NT2/D1 (cell line): ENCODE measurements at regions not wholly inside any gene's neighbourhood (a gene's known extent, or its start where the extent isn't known, plus 50 kb on each side); places are given as distances from the start of the nearest gene placed in this dataset.
"Not testable (repeated sequence)": the region's sequence is repeated elsewhere in the genome, so short reads cannot be mapped to it uniquely, and the experiment has no call there.

Experiments used
- DNase-seq: peaks from one replicate; pipeline ENCODE4 v3.0.0-alpha.2; 2011; ENCODE audit warnings: low read depth, low spot score
- H3K27me3 ChIP-seq: 2 replicates; pipeline ENCODE4 v1.6.0; 2011; ENCODE audit warnings: mild to moderate bottlenecking; ENCODE audit not compliant: insufficient read length, insufficient read depth
- H3K36me3 ChIP-seq: 2 replicates; pipeline ENCODE4 v1.6.1; 2011; ENCODE audit warnings: mild to moderate bottlenecking, low read length, mixed read lengths; ENCODE audit not compliant: insufficient read depth, insufficient read length
- H3K4me1 ChIP-seq: 2 replicates; pipeline ENCODE4 v1.5.1; 2011; ENCODE audit not compliant: insufficient read depth, insufficient read length
- H3K4me3 ChIP-seq: 2 replicates; pipeline ENCODE4 v1.5.1; 2011; ENCODE audit warnings: low read depth; ENCODE audit not compliant: insufficient read length
- H3K9ac ChIP-seq: 2 replicates; pipeline ENCODE4 v1.6.0; 2011; ENCODE audit warnings: low read depth; ENCODE audit not compliant: insufficient read length
- H3K9me3 ChIP-seq: 2 replicates; pipeline ENCODE4 v1.5.1; 2011; ENCODE audit warnings: mild to moderate bottlenecking, low read length; ENCODE audit not compliant: insufficient read depth
- SUZ12 ChIP-seq: IDR thresholded peaks from 2 replicates; pipeline ENCODE4 v1.6.1; 2011; ENCODE audit not compliant: insufficient read length, insufficient read depth; ENCODE audit errors: extremely low read depth
- YY1 ChIP-seq: IDR thresholded peaks from 2 replicates; pipeline ENCODE4 v1.6.1; 2011; ENCODE audit not compliant: insufficient read length, insufficient read depth
- ZNF274 ChIP-seq: IDR thresholded peaks from 2 replicates; pipeline ENCODE4 v1.6.1; 2011; ENCODE audit warnings: mild to moderate bottlenecking, low read depth, low read length

DNA sequence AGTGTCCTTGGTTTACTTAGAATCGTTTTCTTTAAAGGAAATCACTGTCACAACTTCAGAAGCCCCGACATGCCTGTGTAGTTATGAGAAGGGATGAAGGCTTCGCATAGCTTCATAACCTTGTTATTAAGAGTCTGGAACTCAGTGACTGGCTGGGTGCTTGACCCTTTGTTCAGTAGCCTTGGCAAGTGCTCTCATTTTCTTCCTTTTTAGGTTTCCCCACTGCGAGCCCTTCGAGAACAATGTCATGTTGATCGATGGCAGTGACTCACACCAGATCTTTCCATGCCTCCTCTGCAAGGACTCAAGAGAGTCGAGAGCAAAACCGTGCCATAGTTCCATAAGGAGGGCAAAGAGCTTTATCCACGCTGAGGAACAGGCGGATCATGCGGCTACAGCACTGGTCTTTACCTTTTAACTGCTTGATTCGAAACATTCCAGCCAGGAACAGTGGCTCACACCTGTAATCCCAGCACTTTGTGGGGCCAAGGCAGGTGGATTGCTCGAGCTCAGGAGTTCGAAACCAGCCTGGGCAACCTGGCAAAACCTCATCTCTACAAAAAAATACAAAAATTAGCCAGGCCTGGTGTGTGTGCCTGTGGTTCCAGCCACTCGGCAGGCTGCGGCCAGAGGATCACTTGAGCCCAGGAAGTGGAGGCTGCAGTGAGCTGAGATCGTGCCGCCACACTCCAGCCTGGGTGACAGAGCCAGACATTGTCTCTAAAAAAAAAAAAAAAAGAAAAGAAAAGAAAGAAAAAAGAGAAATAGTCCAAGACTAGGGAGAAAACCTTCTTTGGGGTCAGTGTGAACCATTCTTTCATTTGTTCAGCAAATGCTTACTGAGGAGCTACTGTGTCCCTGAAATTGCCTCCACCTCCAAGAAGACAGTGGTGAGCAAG, 95.4 kb upstream of the ERRFI1 start:
- H3K27me3 ChIP-seq, result no peaks in the 10 kb centered on the region
- H3K4me3 ChIP-seq, result no peak overlapping the region
- DNase-seq, result no peak
- H3K9me3 ChIP-seq, result peaks cover 11% of the 10 kb centered on the region
- H3K9ac ChIP-seq, result no peak overlapping the region
- no peak for TF ChIP-seq ZNF274
- no peak for TF ChIP-seq YY1
- no peak for TF ChIP-seq SUZ12
- H3K36me3 ChIP-seq, result no peaks in the 10 kb centered on the region
- H3K4me1 ChIP-seq, result peaks cover 5% of the 10 kb centered on the region

DNA sequence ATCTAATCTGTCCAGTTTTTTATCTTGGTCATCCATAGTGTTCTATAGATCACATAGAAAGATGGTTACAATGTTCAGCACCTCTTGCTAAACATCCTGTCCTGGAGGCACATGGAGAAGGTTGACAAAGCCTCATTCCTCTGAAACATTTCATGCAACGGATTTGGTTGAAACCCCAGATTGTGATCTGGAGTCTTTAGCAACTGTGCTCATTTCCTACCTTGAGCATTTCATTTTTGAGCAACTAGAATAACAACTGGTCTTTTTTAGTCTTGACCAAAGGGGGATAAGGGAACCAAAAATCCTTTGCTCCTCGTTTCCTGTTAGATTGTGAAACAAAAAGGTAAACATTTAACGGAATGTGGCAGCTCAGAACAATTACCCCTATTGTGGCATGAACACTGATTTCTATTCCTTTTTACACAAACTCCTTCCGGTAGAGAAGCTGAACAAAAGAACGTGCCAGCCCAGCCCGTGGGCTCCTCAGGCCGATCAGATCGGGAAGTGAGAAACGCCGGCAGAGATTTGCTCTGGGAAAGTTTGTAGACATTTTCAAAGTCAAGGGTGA, 94.7 kb upstream of the ERRFI1 start:
- Histone ChIP-seq H3K36me3 (no peaks in the 10 kb centered on the region), H3K9ac (no peak overlapping the region), H3K27me3 (no peaks in the 10 kb centered on the region), H3K4me1 (peaks cover 5% of the 10 kb centered on the region), H3K9me3 (peaks cover 11% of the 10 kb centered on the region), H3K4me3 (no peak overlapping the region)
- no peak for DNase-seq
- TF ChIP-seq ZNF274 (no peak), YY1 (no peak), SUZ12 (no peak)

DNA sequence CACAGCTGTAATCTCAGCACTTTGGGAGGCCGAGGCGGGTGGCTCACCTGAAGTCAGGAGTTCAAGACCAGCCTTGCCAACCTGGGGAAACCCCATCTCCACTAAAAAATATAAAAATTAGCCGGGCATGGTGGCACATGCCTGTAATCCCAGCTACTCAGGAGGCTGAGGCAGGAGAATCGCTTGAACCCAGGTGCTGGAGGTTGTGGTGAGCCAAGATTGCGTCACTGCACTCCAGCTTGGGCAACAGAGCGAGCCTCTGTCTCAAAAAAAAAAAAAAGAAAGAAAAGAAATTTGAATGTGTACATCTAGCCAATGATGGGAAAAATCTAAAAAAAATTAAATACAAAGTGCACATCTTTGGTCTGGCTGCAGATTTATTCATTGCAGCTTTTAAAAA, 92.6 kb upstream of the ERRFI1 start:
- not testable (repeated sequence) for H3K36me3 ChIP-seq, DNase-seq, H3K27me3 ChIP-seq, H3K9me3 ChIP-seq, H3K4me3 ChIP-seq, H3K4me1 ChIP-seq, H3K9ac ChIP-seq

DNA sequence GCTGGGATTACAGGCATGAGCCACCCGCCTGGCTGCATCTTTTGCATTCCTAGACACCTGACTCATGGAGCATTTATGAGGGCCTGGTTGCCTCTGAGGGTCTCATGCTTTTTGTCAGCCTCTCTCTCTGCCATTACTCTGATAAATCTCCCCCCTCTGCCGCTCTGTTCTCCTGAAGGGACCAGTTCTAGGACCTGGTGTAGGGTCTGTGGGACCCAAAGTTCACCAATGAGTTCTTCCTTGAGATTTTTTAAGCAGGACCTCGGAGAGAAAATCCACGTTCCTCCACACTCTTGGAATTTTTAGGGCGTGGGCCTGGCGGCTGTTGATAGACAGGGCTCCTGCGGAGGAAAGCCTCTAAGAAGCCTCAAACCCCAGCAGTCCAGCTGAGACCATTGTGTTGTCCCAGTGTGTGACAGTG, 91.9 kb upstream of the ERRFI1 start:
- TF ChIP-seq SUZ12 (no peak), ZNF274 (no peak), YY1 (no peak)
- H3K4me1 ChIP-seq, result peaks cover 3% of the 10 kb centered on the region
- no peak for DNase-seq
- H3K4me3 ChIP-seq, result no peak overlapping the region
- no peaks in the 10 kb centered on the region for H3K27me3 ChIP-seq
- no peaks in the 10 kb centered on the region for H3K36me3 ChIP-seq
- no peak overlapping the region for H3K9ac ChIP-seq
- H3K9me3 ChIP-seq, result no peaks in the 10 kb centered on the region

DNA sequence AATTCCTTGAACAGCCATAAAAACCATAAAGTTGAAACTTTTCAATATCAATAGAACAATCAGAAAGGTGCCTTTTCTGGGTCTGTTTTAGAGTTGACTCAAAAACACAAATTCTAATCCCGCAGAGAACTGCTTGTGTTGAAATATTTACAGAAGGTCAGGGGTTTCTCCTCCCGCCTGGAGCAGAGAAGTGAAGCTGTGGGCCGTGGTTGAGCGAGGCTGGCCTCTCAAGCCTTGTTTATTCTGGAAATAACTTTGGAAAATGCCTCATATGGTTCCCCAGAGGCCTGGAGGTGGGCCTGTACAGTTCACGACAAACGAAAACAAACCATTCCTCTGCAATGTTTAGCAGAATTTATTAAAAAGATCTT, 90.8 kb upstream of the ERRFI1 start:
- Histone ChIP-seq H3K4me1 (peaks cover 2% of the 10 kb centered on the region), H3K4me3 (no peak overlapping the region)
- TF ChIP-seq SUZ12, result no peak
- TF ChIP-seq YY1, result no peak
- TF ChIP-seq ZNF274, result no peak

DNA sequence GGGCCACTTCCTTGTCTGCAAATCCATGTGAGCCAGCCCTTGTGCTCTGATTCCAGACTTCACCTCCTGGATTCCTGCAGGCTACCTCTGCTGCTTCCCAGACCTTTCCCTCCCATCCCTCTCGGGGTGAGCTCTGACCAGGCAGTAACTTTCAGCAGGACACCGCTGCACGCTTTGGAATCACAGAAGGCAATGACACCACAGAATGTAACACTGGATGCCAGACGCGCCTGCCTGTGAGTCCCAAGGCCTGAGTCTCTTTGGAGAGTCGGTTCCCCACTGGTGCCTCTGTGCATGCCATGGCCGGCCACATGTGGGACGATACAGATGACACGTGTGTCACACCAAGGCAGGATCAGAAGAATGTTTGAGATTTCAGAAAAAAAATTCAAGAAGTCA, 89.7 kb upstream of the ERRFI1 start:
- DNase-seq, result no peak
- no peaks in the 10 kb centered on the region for H3K27me3 ChIP-seq
- TF ChIP-seq SUZ12 (no peak), YY1 (no peak), ZNF274 (no peak)
- H3K9me3 ChIP-seq, result no peaks in the 10 kb centered on the region
- H3K9ac ChIP-seq, result no peak overlapping the region
- H3K4me1 ChIP-seq, result peaks cover 2% of the 10 kb centered on the region
- no peak overlapping the region for H3K4me3 ChIP-seq
- no peaks in the 10 kb centered on the region for H3K36me3 ChIP-seq

More for the DNA sequence above, 90.8 kb upstream of the ERRFI1 start:
- Histone ChIP-seq H3K9me3 (no peaks in the 10 kb centered on the region), H3K36me3 (no peaks in the 10 kb centered on the region), H3K27me3 (no peaks in the 10 kb centered on the region), H3K9ac (no peak overlapping the region)
- DNase-seq, result no peak

DNA sequence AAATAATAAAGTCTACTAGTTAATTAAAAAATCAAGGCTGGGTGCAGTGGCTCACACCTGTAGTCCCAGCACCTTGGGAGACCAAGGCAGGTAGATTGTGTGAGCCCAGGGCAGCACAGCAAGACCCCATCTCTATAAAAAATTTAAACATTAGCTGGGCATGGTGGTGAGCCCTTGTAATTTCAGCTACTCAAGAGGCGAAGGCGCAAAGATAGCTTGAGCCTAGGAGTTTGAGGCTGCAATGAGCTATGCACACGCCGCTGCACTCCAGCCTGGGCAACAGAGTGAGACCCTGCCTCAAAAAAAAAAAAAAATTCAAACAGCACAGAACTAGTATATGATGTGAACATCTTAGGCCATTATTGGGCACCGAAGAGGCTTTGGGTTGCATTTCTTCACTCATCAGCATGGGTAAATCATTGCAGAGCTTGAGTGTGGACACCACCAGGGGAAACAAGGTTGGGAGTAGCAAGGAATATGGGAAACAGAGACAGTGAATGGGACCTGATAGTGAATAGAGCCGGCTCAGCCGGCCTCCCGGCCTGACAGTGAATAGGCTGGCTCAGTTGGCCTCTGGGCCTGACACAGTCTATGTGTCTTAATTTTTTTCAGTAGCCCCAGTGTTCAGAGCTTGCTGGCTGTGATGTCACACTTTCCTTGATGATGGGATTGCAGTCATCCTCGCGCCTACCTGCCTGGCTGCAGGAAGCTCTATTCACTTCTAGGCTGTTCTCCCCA, 89.1 kb upstream of the ERRFI1 start:
- no peak for DNase-seq
- H3K9ac ChIP-seq, result no peak overlapping the region
- H3K9me3 ChIP-seq, result no peaks in the 10 kb centered on the region
- no peaks in the 10 kb centered on the region for H3K36me3 ChIP-seq
- no peaks in the 10 kb centered on the region for H3K27me3 ChIP-seq
- no peak overlapping the region for H3K4me3 ChIP-seq
- H3K4me1 ChIP-seq, result peaks cover 2% of the 10 kb centered on the region
- TF ChIP-seq ZNF274, result no peak
- TF ChIP-seq SUZ12, result no peak
- no peak for TF ChIP-seq YY1
